ENCODE measurements at regions not wholly inside any gene's neighbourhood (a gene's known extent, or its start where the extent isn't known, plus 50 kb on each side); places are given as distances from the start of the nearest gene placed in this dataset.

GRCh38 chr6:155528982-155529453 is 73.4 kb upstream of the NOX3 start:
- TF ChIP-seq CTCF (IDR thresholded peaks at IDR 0.05) (no peak), POLR2A (IDR thresholded peaks at IDR 0.05) (no peak)
